Heart left ventricle (tissue), 16 donors: ENCODE measurements at regions not wholly inside any gene's neighbourhood (a gene's known extent, or its start where the extent isn't known, plus 50 kb on each side); places are given as distances from the start of the nearest gene placed in this dataset.

Experiments used
- ATAC-seq, 4 donors: fragments of 200-7000 bp; cut with Tn5 transposase; one replicate each; pipeline ENCODE4 v1.9.1; 2020 to 2022; ENCODE audit warnings: moderate library complexity in 4 of 4, mild to moderate bottlenecking in 3 of 4, moderate number of reproducible peaks in 1 of 4
- DNase-seq, 5 donors: peaks; one replicate each; pipeline ENCODE4 v3.0.0-alpha.2; 2020
- H3K27ac ChIP-seq, 12 donors: fragments of 200-600 bp; sonication (generic) in 4 of 12; one replicate each; pipeline versions ENCODE4 v1.5.0 to v1.8.0; 2016 to 2022; ENCODE audit warnings: mild to moderate bottlenecking in 2 of 12
- H3K27me3 ChIP-seq, 9 donors: fragments of 200-600 bp; sonication (generic) in 2 of 9; one replicate each; pipeline versions ENCODE4 v1.5.1 to v1.8.0; 2016 to 2022; ENCODE audit warnings: mild to moderate bottlenecking in 3 of 9
- H3K36me3 ChIP-seq, 9 donors: fragments of 200-600 bp; sonication (generic) in 2 of 9; one replicate each; pipeline versions ENCODE4 v1.5.0 to v1.8.0; 2018 to 2022; ENCODE audit warnings: mild to moderate bottlenecking in 2 of 9
- H3K4me1 ChIP-seq, 12 donors: fragments of 200-600 bp; sonication (generic) in 4 of 12; one replicate each; pipeline versions ENCODE4 v1.5.0 to v1.8.0; 2016 to 2022; ENCODE audit warnings: mild to moderate bottlenecking in 3 of 12
- H3K4me3 ChIP-seq, 12 donors: fragments of 200-600 bp; sonication (generic) in 4 of 12; one replicate each; pipeline versions ENCODE4 v1.5.0 to v1.8.0; 2017 to 2022; ENCODE audit warnings: mild to moderate bottlenecking in 9 of 12, moderate library complexity in 4 of 12
- H3K9me3 ChIP-seq, 12 donors: fragments of 200-600 bp; sonication (generic) in 4 of 12; one replicate each; pipeline versions ENCODE4 v1.5.0 to v1.8.0; 2016 to 2022; ENCODE audit warnings: mild to moderate bottlenecking in 1 of 12
- CTCF ChIP-seq, 12 donors: fragments of 200-600 bp; sonication (generic) in 4 of 12; IDR thresholded peaks; one replicate each; pipeline versions ENCODE4 v1.5.0 to v1.8.0; 2018 to 2022; ENCODE audit warnings: antibody characterized with exemption in 12 of 12, mild to moderate bottlenecking in 5 of 12
- POLR2A ChIP-seq, 2 donors: fragments of 450-650 bp; IDR thresholded peaks; one replicate each; pipeline ENCODE4 v1.6.1; 2017; ENCODE audit warnings: antibody characterized with exemption in 2 of 2, mild to moderate bottlenecking in 2 of 2, moderate library complexity in 2 of 2
- WGBS, 4 donors: extraction: QIAGEN DNeasy Blood & Tissue Kit in 2 of 4; methylation state at CpG; one replicate each; pipeline versions ENCODE4 v1.1.5 to v1.1.7; 2013 to 2018; 5-methylcytosine and 5-hydroxymethylcytosine counted together
- intact Hi-C, 10 donors: fragments of 100-400 bp; cut with DNase I; formaldehyde crosslinking; loops; one replicate each; pipeline versions ENCODE4 v1.11.1 to v1.14.2; 2022
- donor health status: ischemic (EF 13 %, LVEDD 7.1; RV severe dilation, severe dysfunction).
- donor health status: healthy with polysubstance abuse.
- donor health status: DM: no; HTN: yes; CAD: no.
- donor health status: DM: no; HTN: no; CAD: no.
- donor health status: ischemic (EF 25% LVEDD 6.9; RV normal size, moderate dysfunction).
- donor health status: ischemic (EF 25% LVEDD 5.7; RV mildly dilated, moderate dysfunction).
- donor health status: healthy.
- donor health status: DM: yes; HTN: yes; CAD: no.
- donor health status: ischemic (EF 35%, LVEDD 5.7; RV mildly dilated, moderate dysfunction).
- donor health status: nonischemic (EF 11% LVEDD 7.7; RV severe dilation, severe dysfunction).
- donor health status: DM: yes; HTN: yes; CAD: no.
- donor health status: PGD.
- donor health status: ischemic (EF 29% LVEDD 5.4; RV normal size, mild dysfunction).
- donor health status: nonischemic (EF 23%, LVEDD 6.1; RV moderate dilation, normal function).

GRCh38 chr2:40886100-40886499 lies 434.2 kb upstream of the SLC8A1 start:
- H3K27me3 ChIP-seq = no peaks in the 10 kb centered on the region
- H3K9me3 ChIP-seq = no peaks in the 10 kb centered on the region
- TF ChIP-seq POLR2A (IDR thresholded peaks at IDR 0.05) = no peak
- TF ChIP-seq CTCF (IDR thresholded peaks at IDR 0.05) = no peak
- no peaks in the 10 kb centered on the region for H3K36me3 ChIP-seq
- DNase-seq (no peak), ATAC-seq (no peak)
- intact Hi-C loops = no loop called here
- H3K4me3 ChIP-seq = no peak overlapping the region
- H3K27ac ChIP-seq = no peak overlapping the region
- no peaks in the 10 kb centered on the region for H3K4me1 ChIP-seq
- 82 to 92% (median 90%) methylated on average over 1 of the region's 1 CpG for WGBS, 4 donors

GRCh38 chr2:40886655-40887054 lies 434.8 kb upstream of the SLC8A1 start:
- intact Hi-C loops = no loop called here

GRCh38 chr2:40896358-40896757 lies 444.5 kb upstream of the SLC8A1 start:
- DNase-seq (no peak), ATAC-seq (no peak)
- Histone ChIP-seq H3K36me3 (no peaks in the 10 kb centered on the region), H3K27ac (no peak overlapping the region), H3K4me3 (no peak overlapping the region), H3K4me1 (no peaks in the 10 kb centered on the region), H3K9me3 (no peaks in the 10 kb centered on the region), H3K27me3 (no peaks in the 10 kb centered on the region)
- TF ChIP-seq POLR2A (IDR thresholded peaks at IDR 0.05) (no peak), CTCF (IDR thresholded peaks at IDR 0.05) (no peak)
- intact Hi-C loops = no loop called here

More at GRCh38 chr2:40886655-40887054, 434.8 kb upstream of the SLC8A1 start:
- 89 to 90% (median 90%) methylated on average over 1 of the region's 1 CpG for WGBS, 4 donors
- no peak for DNase-seq
- Histone ChIP-seq H3K9me3 (no peaks in the 10 kb centered on the region), H3K4me1 (no peaks in the 10 kb centered on the region), H3K4me3 (no peak overlapping the region), H3K27me3 (no peaks in the 10 kb centered on the region), H3K36me3 (no peaks in the 10 kb centered on the region), H3K27ac (no peak overlapping the region)
- no peak for ATAC-seq
- TF ChIP-seq CTCF (IDR thresholded peaks at IDR 0.05) = no peak
- TF ChIP-seq POLR2A (IDR thresholded peaks at IDR 0.05) = no peak

- H3K4me3 ChIP-seq = no peak overlapping the region
- H3K4me1 ChIP-seq = peaks cover 0 to 10% (median 0%) of the 10 kb centered on the region in 12 donors
- no peak for TF ChIP-seq POLR2A (IDR thresholded peaks at IDR 0.05)
- no peak for TF ChIP-seq CTCF (IDR thresholded peaks at IDR 0.05)
- H3K36me3 ChIP-seq = no peaks in the 10 kb centered on the region
- intact Hi-C loops = no loop called here
- no peak for DNase-seq
- no peaks in the 10 kb centered on the region for H3K27me3 ChIP-seq
- ATAC-seq = peak in 2 of 4 donors; percentile 42 to 70
- no peak overlapping the region for H3K27ac ChIP-seq
- H3K9me3 ChIP-seq = peaks cover 0 to 7% (median 0%) of the 10 kb centered on the region in 12 donors
Observed at GRCh38 chr2:40914666-40915065, 462.8 kb upstream of the SLC8A1 start.
